OCI-LY7 (cell line): ENCODE measurements at regions not wholly inside any gene's neighbourhood (a gene's known extent, or its start where the extent isn't known, plus 50 kb on each side); places are given as distances from the start of the nearest gene placed in this dataset.
"Not testable (repeated sequence)": the region's sequence is repeated elsewhere in the genome, so short reads cannot be mapped to it uniquely, and the experiment has no call there.

ENCODE experiments used
- BruUV-seq: library from RNA; stranded (reverse); fragments of 400-500 nt; replicated peaks from 2 replicates; lab custom pipeline; 2021; lab: Mats Ljungman, UMichigan
- CTCF ChIA-PET: fragments of 300-600 bp; sonication (Branson Sonifier 250); formaldehyde crosslinking; loops from one replicate; lab custom pipeline; 2022; ENCODE audit warnings: antibody characterized with exemption; ENCODE audit not compliant: unreplicated experiment; lab: Charles Lee
- POLR2A ChIA-PET: fragments of 300-600 bp; sonication (Branson Sonifier 250); formaldehyde crosslinking; loops from one replicate; lab custom pipeline; 2022; ENCODE audit warnings: antibody characterized with exemption; lab: Charles Lee
- DNase-seq: peaks from one replicate; pipeline ENCODE4 v3.0.0-alpha.2; 2015; ENCODE audit warnings: low spot score
- H2AFZ ChIP-seq: fragments of 200-600 bp; sonication (generic), shearing (Covaris generic); 2 replicates; pipeline ENCODE4 v1.6.1; 2014; ENCODE audit warnings: mild to moderate bottlenecking, antibody characterized with exemption, low read length, moderate library complexity
- H3K27ac ChIP-seq: fragments of 200-600 bp; sonication (generic); 2 replicates; pipeline ENCODE4 v1.5.1; 2014; ENCODE audit warnings: mixed run types, low read depth, mild to moderate bottlenecking, moderate library complexity, low read length, inconsistent platforms; ENCODE audit not compliant: poor library complexity, severe bottlenecking
- H3K36me3 ChIP-seq: fragments of 200-600 bp; sonication (generic); 2 replicates; pipeline ENCODE4 v1.6.1; 2014; ENCODE audit warnings: mild to moderate bottlenecking, antibody characterized with exemption, low read length, moderate library complexity, mixed read lengths; ENCODE audit not compliant: insufficient read depth
- H3K4me1 ChIP-seq: fragments of 200-600 bp; sonication (generic); 2 replicates; pipeline ENCODE4 v1.5.1; 2014; ENCODE audit warnings: mild to moderate bottlenecking, low read length; ENCODE audit not compliant: insufficient read depth, poor library complexity, severe bottlenecking
- H3K4me2 ChIP-seq: fragments of 200-600 bp; sonication (generic); 2 replicates; pipeline ENCODE4 v1.6.1; 2014; ENCODE audit warnings: mild to moderate bottlenecking, low read length
- H3K4me3 ChIP-seq: fragments of 200-600 bp; sonication (generic); 2 replicates; pipeline ENCODE4 v1.5.1; 2014; ENCODE audit warnings: mild to moderate bottlenecking, low read depth, low read length; ENCODE audit not compliant: poor library complexity, severe bottlenecking
- H3K79me2 ChIP-seq: fragments of 200-600 bp; sonication (generic); 2 replicates; pipeline ENCODE4 v1.6.1; 2016; ENCODE audit warnings: low read depth, mild to moderate bottlenecking, low read length, moderate library complexity, mixed read lengths; ENCODE audit not compliant: insufficient read depth
- H3K9me2 ChIP-seq: fragments of 200-600 bp; sonication (generic); 2 replicates; pipeline ENCODE4 v1.6.1; 2016; ENCODE audit warnings: mild to moderate bottlenecking, low read length, mixed read lengths; ENCODE audit not compliant: insufficient read depth
- H3K9me3 ChIP-seq: fragments of 200-600 bp; sonication (generic); 2 replicates; pipeline ENCODE4 v1.6.1; 2014; ENCODE audit warnings: mild to moderate bottlenecking, mixed run types, low read length, mixed read lengths
- H4K20me1 ChIP-seq: fragments of 200-600 bp; sonication (generic); 2 replicates; pipeline ENCODE4 v1.6.1; 2014; ENCODE audit warnings: mild to moderate bottlenecking, antibody characterized with exemption, low read length, moderate library complexity, mixed read lengths; ENCODE audit not compliant: insufficient read depth
- intact Hi-C: fragments of 100-400 bp; cut with micrococcal nuclease; formaldehyde crosslinking; loops from one replicate; pipeline ENCODE4 v1.10.0; 2022; ENCODE audit not compliant: unreplicated experiment

DNA sequence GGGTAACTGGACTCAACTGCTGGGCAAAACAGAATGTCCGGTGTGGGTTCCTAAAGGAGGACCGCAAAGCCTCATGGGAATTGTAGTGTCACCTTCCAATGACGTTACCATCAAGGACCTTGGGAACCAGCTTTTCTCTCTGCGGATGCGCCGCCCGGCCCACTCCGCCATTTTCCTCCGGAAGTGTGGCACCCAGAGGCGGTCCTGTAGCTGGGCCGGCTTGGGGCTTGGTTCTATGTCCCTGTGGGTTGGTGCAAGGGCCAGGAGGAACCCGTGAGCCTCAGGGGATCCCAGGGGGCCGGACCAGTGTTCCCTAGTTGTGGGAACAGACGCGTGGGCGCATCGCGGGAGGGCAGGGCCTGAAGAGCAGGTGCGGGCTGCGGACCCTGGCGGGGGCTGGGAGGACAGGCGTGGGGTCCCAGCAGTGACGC lies 175.1 kb downstream of the CWH43 start:
- H3K4me3 ChIP-seq, H4K20me1 ChIP-seq, intact Hi-C loops, H3K4me1 ChIP-seq, H3K9me2 ChIP-seq, DNase-seq, H3K79me2 ChIP-seq, H3K4me2 ChIP-seq, H3K9me3 ChIP-seq, H3K27ac ChIP-seq, CTCF ChIA-PET, H2AFZ ChIP-seq, H3K36me3 ChIP-seq, BruUV-seq: not testable (repeated sequence)
- POLR2A ChIA-PET = interaction anchor here (0.6 kb wide), 1 partner anchor 182 kb away, joined by 4 read pairs; no protein-coding TSS in a partner anchor

DNA sequence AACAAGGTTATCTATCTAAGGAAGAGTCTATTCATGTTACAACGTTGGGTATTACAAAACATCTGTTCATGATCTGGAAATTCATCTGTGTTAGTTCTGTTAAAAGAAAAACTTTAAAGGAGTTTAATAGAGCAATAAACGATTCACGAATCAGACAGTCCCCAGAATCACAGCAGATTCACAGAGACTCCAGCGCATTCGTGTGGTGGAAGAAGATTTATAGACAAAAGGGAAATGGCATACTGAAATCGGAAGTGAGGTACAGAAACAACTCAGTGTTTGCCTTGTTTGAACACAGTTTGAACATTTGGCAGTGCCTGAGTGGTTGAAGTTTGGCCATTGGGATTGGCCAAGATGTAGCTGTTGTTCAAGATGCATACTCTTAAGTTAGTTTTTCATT lies 178.8 kb downstream of the CWH43 start:
- CTCF ChIA-PET, intact Hi-C loops, H3K36me3 ChIP-seq, BruUV-seq, H3K27ac ChIP-seq, H3K9me2 ChIP-seq, H3K79me2 ChIP-seq, H3K4me2 ChIP-seq, DNase-seq, H4K20me1 ChIP-seq, H3K9me3 ChIP-seq, H2AFZ ChIP-seq, POLR2A ChIA-PET, H3K4me1 ChIP-seq, H3K4me3 ChIP-seq: not testable (repeated sequence)

DNA sequence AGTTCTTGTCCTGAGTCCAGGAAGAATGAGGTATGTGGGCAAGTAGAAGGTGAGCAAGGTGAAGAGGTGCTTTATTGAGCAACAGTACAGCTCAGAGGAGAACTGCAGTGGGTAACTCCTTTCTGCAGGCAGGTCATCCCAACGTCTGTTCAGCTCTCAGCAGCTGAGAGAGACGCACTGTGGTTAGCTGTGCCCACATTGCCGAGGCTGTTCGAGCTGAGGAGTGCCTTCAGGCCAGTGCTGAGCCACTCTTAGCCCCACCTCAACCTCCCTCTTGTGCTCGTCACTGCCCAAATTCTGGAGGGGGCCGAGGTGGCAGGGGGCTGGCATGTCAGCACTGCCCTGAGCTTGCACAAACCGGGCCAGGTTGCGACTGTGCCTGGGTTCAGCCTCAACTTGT lies 191.8 kb downstream of the CWH43 start:
- H3K36me3 ChIP-seq, DNase-seq, H3K9me2 ChIP-seq, H3K27ac ChIP-seq, POLR2A ChIA-PET, H4K20me1 ChIP-seq, H3K4me3 ChIP-seq, CTCF ChIA-PET, H3K9me3 ChIP-seq, intact Hi-C loops, H2AFZ ChIP-seq, BruUV-seq, H3K79me2 ChIP-seq, H3K4me1 ChIP-seq, H3K4me2 ChIP-seq: not testable (repeated sequence)

DNA sequence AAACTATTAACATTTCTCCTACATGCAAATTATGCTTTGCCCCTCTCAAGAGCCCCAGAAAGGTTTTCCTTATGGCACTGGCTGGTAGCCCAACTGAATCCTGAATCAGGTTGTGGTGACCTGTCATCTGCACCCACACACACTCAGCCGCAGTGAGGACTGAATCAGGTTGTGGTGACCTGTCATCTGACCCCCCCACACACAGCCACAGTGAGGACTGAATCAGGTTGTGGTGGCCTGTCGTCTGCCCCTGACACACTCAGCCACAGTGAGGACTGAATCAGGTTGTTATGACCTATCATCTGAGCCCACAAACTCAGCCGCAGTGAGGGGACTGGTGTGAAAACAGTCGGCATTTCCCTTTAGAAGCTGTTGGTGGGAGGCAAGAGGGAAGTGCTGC lies 195.0 kb downstream of the CWH43 start:
- H3K79me2 ChIP-seq, H2AFZ ChIP-seq, H3K9me3 ChIP-seq, CTCF ChIA-PET, H3K27ac ChIP-seq, H3K4me3 ChIP-seq, H3K9me2 ChIP-seq, H3K4me1 ChIP-seq, DNase-seq, BruUV-seq, H3K4me2 ChIP-seq, H3K36me3 ChIP-seq, intact Hi-C loops, H4K20me1 ChIP-seq, POLR2A ChIA-PET: not testable (repeated sequence)

DNA sequence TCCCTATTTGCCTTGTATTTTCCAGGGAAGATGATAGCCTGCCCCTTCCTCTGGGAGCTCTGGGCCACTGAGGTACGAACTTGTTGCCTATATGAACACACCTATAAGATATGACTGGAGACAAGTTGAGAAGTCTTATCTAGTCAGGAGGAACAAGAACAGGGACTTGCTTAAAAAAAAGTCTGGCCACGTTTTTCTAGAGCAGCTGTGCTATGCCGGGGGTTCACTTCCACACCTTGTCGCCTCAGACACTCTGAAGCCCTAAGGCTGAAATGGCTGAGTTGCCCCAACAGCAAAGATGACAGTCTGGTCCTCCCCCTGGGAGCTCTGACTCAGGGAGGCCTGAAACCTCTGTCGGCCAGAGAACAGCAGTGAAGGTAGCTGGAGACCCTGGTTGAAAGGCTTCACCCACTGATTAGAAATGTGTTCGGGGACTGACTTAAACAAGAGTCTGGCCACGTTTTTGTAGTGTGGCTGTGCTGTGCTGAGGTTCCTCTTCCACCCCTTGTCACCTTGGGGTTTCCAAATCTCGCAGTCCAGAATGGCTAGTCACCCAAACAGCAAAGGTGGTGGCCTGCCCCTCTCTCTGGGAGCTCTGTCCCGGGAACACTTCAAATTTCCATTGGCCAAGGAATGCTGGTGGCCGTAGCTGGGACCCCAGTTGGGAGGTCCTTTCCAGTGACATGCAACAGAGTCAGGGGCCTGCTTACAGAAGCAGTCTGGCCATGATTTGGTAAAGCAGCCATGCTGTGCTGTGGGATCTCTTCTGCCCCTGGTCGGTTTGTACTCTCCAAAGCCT lies 225.5 kb downstream of the CWH43 start:
- BruUV-seq, H3K4me2 ChIP-seq, CTCF ChIA-PET, H3K36me3 ChIP-seq, H3K27ac ChIP-seq, H2AFZ ChIP-seq, H4K20me1 ChIP-seq, H3K79me2 ChIP-seq, intact Hi-C loops, H3K4me3 ChIP-seq, H3K9me3 ChIP-seq, H3K9me2 ChIP-seq, POLR2A ChIA-PET, H3K4me1 ChIP-seq, DNase-seq: not testable (repeated sequence)

DNA sequence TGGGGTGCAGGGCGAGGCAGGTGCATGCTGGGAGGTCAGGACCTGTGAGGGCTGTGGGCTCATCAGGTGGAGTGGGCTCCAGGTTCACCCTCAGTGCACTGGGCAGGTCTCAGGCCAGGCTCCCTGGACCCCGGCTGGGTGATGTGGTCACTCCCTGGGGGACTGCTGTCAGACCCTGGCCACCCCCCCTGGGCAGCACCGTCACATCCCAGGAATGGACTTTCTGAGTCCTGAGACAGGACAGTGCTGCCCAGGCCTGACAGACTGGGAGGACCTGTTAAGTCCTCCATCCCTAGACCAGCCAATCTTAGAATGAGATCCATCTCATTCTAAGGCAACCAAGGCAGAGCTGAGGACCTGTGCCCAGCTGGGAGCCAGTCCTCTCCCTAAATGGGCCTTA lies 227.2 kb downstream of the CWH43 start:
- H2AFZ ChIP-seq, H3K79me2 ChIP-seq, H3K4me3 ChIP-seq, H3K27ac ChIP-seq, DNase-seq, H3K4me2 ChIP-seq, H3K4me1 ChIP-seq, H3K9me3 ChIP-seq, intact Hi-C loops, POLR2A ChIA-PET, H4K20me1 ChIP-seq, BruUV-seq, H3K36me3 ChIP-seq, CTCF ChIA-PET, H3K9me2 ChIP-seq: not testable (repeated sequence)
